HEK293 (cell line): ENCODE measurements at regions not wholly inside any gene's neighbourhood (a gene's known extent, or its start where the extent isn't known, plus 50 kb on each side); places are given as distances from the start of the nearest gene placed in this dataset.

Source experiments
- CTCF ChIA-PET: fragments of 350-600 bp; formaldehyde crosslinking; extraction: SDS; loops from one replicate; lab custom pipeline; 2021; ENCODE audit warnings: antibody characterized with exemption; lab: Yijun Ruan, JAX
- POLR2A ChIA-PET: fragments of 300-600 bp; formaldehyde crosslinking; extraction: SDS; loops from one replicate; lab custom pipeline; 2020; ENCODE audit warnings: antibody characterized with exemption, inconsistent platforms; lab: Yijun Ruan, JAX
- H3K27ac ChIP-seq: fragments of 200-500 bp; sonication (Bioruptor generic); 2 replicates; pipeline ENCODE4 v1.5.1; 2014; ENCODE audit warnings: low read depth, low read length, control low read depth, inconsistent platforms; ENCODE audit errors: extremely low read depth
- H3K36me3 ChIP-seq, 2 experiments: fragments of 200-500 bp in 1 of 2; sonication (Bioruptor generic) in 1 of 2; 1 replicate in 1 of 2; 2 replicates in 1 of 2; pipeline ENCODE4 v1.5.1; 2014 to 2017; ENCODE audit warnings: inconsistent platforms in 2 of 2, low read length in 2 of 2; ENCODE audit not compliant: control insufficient read depth in 2 of 2, insufficient read depth in 1 of 2
- H3K4me1 ChIP-seq: fragments of 200-500 bp; sonication (Bioruptor generic); 2 replicates; pipeline ENCODE4 v1.5.1; 2014; ENCODE audit warnings: mild to moderate bottlenecking, low read length, inconsistent platforms; ENCODE audit not compliant: control insufficient read depth, insufficient read depth
- H3K4me3 ChIP-seq: 2 replicates; pipeline ENCODE4 v1.5.1; 2011; ENCODE audit warnings: low read depth, mild to moderate bottlenecking, control low read depth, low read length, moderate library complexity
- H3K9me3 ChIP-seq: fragments of 200-500 bp; sonication (Bioruptor generic); 2 replicates; pipeline ENCODE4 v1.5.1; 2014; ENCODE audit warnings: low read depth, low read length, inconsistent platforms; ENCODE audit not compliant: control insufficient read depth, insufficient read depth
- CTCF ChIP-seq: fragments of 450-650 bp; formaldehyde crosslinking; IDR thresholded peaks from 2 replicates; pipeline ENCODE4 v1.5.1; 2016; ENCODE audit warnings: missing biosample characterization, missing genetic modification characterization
- KLF17 ChIP-seq: fragments of 450-650 bp; formaldehyde crosslinking; IDR thresholded peaks from 2 replicates; pipeline ENCODE4 v1.5.1; 2016; ENCODE audit warnings: missing biosample characterization, missing genetic modification characterization
- KLF8 ChIP-seq: fragments of 450-650 bp; formaldehyde crosslinking; IDR thresholded peaks from 2 replicates; pipeline ENCODE4 v1.5.1; 2016; ENCODE audit warnings: missing biosample characterization, missing genetic modification characterization
- MEIS1 ChIP-seq: sonication (generic); formaldehyde crosslinking; IDR thresholded peaks from 2 replicates; pipeline ENCODE4 v1.8.1; 2022; ENCODE audit warnings: missing genetic modification reagents, mild to moderate bottlenecking, borderline replicate concordance
- SETDB1 ChIP-seq: IDR thresholded peaks from one replicate; pipeline ENCODE4 v1.6.1; 2017; ENCODE audit warnings: mild to moderate bottlenecking, low read length, moderate library complexity, mixed read lengths; ENCODE audit not compliant: insufficient read length
- TCF7L2 ChIP-seq: IDR thresholded peaks from 2 replicates; pipeline ENCODE4 v1.6.1; 2011; ENCODE audit warnings: low read depth, mild to moderate bottlenecking, inconsistent platforms, low read length, moderate library complexity, borderline replicate concordance
- TRIM28 ChIP-seq: IDR thresholded peaks from 2 replicates; pipeline ENCODE4 v1.6.1; 2011; ENCODE audit warnings: low read length, control low read depth, borderline replicate concordance
- ZIC2 ChIP-seq: fragments of 450-650 bp; formaldehyde crosslinking; IDR thresholded peaks from 2 replicates; pipeline ENCODE4 v1.5.1; 2016; ENCODE audit warnings: missing biosample characterization, missing genetic modification characterization
- ZNF10 ChIP-seq: fragments of 450-650 bp; formaldehyde crosslinking; IDR thresholded peaks from 2 replicates; pipeline ENCODE4 v1.5.1; 2017; ENCODE audit warnings: missing biosample characterization, missing genetic modification characterization
- ZNF335 ChIP-seq: fragments of 450-650 bp; formaldehyde crosslinking; conservative IDR thresholded peaks from 2 replicates; pipeline ENCODE4 v1.5.1; 2016; ENCODE audit warnings: missing biosample characterization, missing genetic modification characterization
- ZNF341 ChIP-seq: fragments of 450-650 bp; formaldehyde crosslinking; IDR thresholded peaks from 2 replicates; pipeline ENCODE4; 2016; ENCODE audit warnings: low read depth, missing biosample characterization, missing genetic modification characterization
- ZNF37A ChIP-seq: fragments of 450-650 bp; IDR thresholded peaks from 2 replicates; pipeline ENCODE4 v1.5.1; 2018; ENCODE audit warnings: missing biosample characterization, missing genetic modification characterization
- ZNF394 ChIP-seq: fragments of 450-650 bp; formaldehyde crosslinking; IDR thresholded peaks from 2 replicates; pipeline ENCODE4 v1.5.1; 2016; ENCODE audit warnings: missing biosample characterization, missing genetic modification characterization, mild to moderate bottlenecking, moderate library complexity, borderline replicate concordance
- ZNF433 ChIP-seq: fragments of 450-650 bp; formaldehyde crosslinking; IDR thresholded peaks from 2 replicates; pipeline ENCODE4 v1.5.1; 2016; ENCODE audit warnings: missing biosample characterization, missing genetic modification characterization, low read depth
- ZNF48 ChIP-seq: fragments of 450-650 bp; formaldehyde crosslinking; IDR thresholded peaks from 2 replicates; pipeline ENCODE4 v1.5.1; 2016; ENCODE audit warnings: missing biosample characterization, missing genetic modification characterization
- ZNF768 ChIP-seq: fragments of 450-650 bp; formaldehyde crosslinking; IDR thresholded peaks from 2 replicates; pipeline ENCODE4 v1.5.1; 2018; ENCODE audit warnings: missing biosample characterization, mild to moderate bottlenecking, missing genetic modification characterization
- ZNF785 ChIP-seq: fragments of 450-650 bp; formaldehyde crosslinking; IDR thresholded peaks from 2 replicates; pipeline ENCODE4 v1.5.1; 2016; ENCODE audit warnings: missing biosample characterization, missing genetic modification characterization
- ZNF791 ChIP-seq: fragments of 450-650 bp; formaldehyde crosslinking; IDR thresholded peaks from 2 replicates; pipeline ENCODE4 v1.5.1; 2016; ENCODE audit warnings: missing biosample characterization, missing genetic modification characterization
- TF ChIP-seq, protein P1 (sequence below): fragments of 450-650 bp; formaldehyde crosslinking; IDR thresholded peaks from 2 replicates; pipeline ENCODE4 v1.5.1; 2016; ENCODE audit warnings: missing biosample characterization, missing genetic modification characterization, borderline replicate concordance
- TF ChIP-seq, protein P2 (sequence below): fragments of 450-650 bp; formaldehyde crosslinking; IDR thresholded peaks from 2 replicates; pipeline ENCODE4 v1.5.1; 2017; ENCODE audit warnings: missing biosample characterization, mild to moderate bottlenecking, missing genetic modification characterization, moderate library complexity

DNA sequence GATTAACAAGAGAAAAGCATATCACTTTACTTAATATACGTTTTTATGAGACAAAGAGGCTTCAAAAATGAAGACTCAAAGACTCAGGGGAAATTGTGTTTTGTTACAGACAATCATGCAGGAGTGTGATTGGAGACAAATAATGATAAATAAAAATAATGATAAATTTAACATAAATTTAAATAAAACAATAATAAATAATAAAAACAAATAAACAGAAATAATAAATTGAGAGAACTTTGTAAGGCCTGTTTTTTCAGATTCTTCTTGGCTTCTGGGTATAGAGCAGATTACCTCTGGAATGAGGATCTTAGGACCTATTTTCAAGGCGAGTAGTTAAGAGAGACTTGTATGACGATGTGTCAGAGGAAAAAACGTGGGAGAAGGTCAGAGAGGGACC is 271.4 kb upstream of the POT1 start:
- ChIA-PET CTCF (no interaction called here), POLR2A (no interaction called here)
- Histone ChIP-seq H3K4me3 (no peak overlapping the region), H3K9me3 (no peaks in the 10 kb centered on the region), H3K4me1 (no peaks in the 10 kb centered on the region), H3K36me3 (no peaks in the 10 kb centered on the region), H3K27ac (no peak overlapping the region)
- TF ChIP-seq ZNF768 (tag by site-specific recombination) (no peak), ZNF48 (tag by site-specific recombination) (no peak), ZNF10 (no peak), TRIM28 (no peak), ZNF433 (tag by site-specific recombination) (no peak), ZNF335 (tag by site-specific recombination) (no peak), SETDB1 (no peak), KLF17 (tag by site-specific recombination) (no peak), ZNF341 (tag by site-specific recombination) (no peak)
- TF ChIP-seq, all 188 proteins: peak for 0

DNA sequence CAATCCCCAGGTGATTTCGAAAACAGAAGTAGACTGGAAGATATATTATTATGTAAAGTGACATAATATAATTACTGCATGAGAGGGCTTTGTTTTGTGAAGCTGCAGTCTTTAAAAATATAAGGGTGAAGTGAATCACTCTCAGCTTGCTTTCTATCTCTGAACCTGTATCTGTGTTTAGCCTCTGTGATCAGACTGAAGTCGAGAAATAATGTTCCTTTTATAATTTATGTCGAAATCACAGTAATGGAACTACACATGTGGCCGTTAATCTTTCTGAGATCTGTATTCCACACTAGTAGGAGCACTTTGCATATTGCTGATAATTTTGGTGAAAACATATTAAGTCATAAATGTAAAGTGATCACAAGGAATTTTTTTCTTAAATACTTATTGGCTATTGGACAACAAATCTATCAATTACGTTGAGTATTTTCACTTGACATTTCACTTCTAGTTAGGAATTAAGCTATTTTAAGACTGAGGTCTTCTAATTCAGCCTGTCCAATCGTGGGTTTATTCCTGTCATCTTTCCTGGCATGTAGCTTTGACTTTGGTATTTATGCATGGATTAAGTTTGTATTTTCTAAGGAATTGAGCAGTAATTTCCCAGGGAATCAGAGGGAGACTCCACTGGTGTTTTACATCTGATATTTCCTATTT is 268.2 kb upstream of the POT1 start:
- Histone ChIP-seq H3K9me3 (no peaks in the 10 kb centered on the region), H3K36me3 (no peaks in the 10 kb centered on the region), H3K4me3 (no peak overlapping the region), H3K4me1 (no peaks in the 10 kb centered on the region), H3K27ac (no peak overlapping the region)
- ChIA-PET POLR2A (no interaction called here), CTCF (no interaction called here)
- TF ChIP-seq MEIS1, result no peak
- TF ChIP-seq ZNF768 (tag by site-specific recombination), result no peak
- TF ChIP-seq CTCF, result no peak
- no peak for TF ChIP-seq ZNF37A (tag by site-specific recombination)
- TF ChIP-seq ZNF785, result no peak
- TF ChIP-seq ZNF791, result no peak
- no peak for TF ChIP-seq TCF7L2
- TF ChIP-seq ZIC2 (tag by site-specific recombination), result no peak
- no peak for TF ChIP-seq ZNF394
- no peak for TF ChIP-seq KLF8
- TF ChIP-seq SETDB1, result no peak
- TF ChIP-seq, protein P1, sequence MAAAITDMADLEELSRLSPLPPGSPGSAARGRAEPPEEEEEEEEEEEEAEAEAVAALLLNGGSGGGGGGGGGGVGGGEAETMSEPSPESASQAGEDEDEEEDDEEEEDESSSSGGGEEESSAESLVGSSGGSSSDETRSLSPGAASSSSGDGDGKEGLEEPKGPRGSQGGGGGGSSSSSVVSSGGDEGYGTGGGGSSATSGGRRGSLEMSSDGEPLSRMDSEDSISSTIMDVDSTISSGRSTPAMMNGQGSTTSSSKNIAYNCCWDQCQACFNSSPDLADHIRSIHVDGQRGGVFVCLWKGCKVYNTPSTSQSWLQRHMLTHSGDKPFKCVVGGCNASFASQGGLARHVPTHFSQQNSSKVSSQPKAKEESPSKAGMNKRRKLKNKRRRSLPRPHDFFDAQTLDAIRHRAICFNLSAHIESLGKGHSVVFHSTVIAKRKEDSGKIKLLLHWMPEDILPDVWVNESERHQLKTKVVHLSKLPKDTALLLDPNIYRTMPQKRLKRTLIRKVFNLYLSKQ (tag by site-specific recombination), result no peak
- TF ChIP-seq, protein P2, sequence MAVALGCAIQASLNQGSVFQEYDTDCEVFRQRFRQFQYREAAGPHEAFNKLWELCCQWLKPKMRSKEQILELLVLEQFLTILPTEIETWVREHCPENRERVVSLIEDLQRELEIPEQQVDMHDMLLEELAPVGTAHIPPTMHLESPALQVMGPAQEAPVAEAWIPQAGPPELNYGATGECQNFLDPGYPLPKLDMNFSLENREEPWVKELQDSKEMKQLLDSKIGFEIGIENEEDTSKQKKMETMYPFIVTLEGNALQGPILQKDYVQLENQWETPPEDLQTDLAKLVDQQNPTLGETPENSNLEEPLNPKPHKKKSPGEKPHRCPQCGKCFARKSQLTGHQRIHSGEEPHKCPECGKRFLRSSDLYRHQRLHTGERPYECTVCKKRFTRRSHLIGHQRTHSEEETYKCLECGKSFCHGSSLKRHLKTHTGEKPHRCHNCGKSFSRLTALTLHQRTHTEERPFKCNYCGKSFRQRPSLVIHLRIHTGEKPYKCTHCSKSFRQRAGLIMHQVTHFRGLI (tag by site-specific recombination), result no peak
- no peak for TF ChIP-seq ZNF335 (tag by site-specific recombination)
